ENCODE measurements at regions not wholly inside any gene's neighbourhood (a gene's known extent, or its start where the extent isn't known, plus 50 kb on each side); places are given as distances from the start of the nearest gene placed in this dataset.
"Not testable (repeated sequence)": the region's sequence is repeated elsewhere in the genome, so short reads cannot be mapped to it uniquely, and the experiment has no call there.

GRCh38 chr4:65265526-65265925, 404.8 kb downstream of the EPHA5 start:
- DNase-seq (ENCODE audit: low read depth) = no peak

- no peak for DNase-seq (ENCODE audit: low read depth)
These were observed 411.0 kb downstream of the EPHA5 start for GRCh38 chr4:65259296-65259695.

DNA sequence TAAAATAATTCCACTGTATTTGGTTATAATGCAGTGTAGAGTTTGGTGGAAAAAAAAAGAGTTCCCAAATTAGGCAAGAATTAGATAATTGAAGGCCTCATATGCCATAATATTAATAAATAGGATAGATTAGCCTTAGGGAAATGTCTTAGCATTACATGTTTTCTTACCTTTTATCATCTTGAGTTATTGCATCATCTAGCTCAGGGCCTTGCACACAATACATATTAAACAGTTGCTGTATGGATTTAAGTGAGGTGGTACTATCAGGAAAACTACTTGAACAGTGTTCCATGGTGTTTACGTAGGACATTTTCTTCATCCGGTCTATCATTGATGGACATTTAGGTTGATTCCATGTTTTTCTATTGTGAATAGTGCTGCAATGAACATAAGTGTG, 419.4 kb downstream of the EPHA5 start:
- DNase-seq (ENCODE audit: low read depth) = no peak

GRCh38 chr4:65249111-65249510, 421.2 kb downstream of the EPHA5 start:
- no peak for DNase-seq (ENCODE audit: low read depth)

- DNase-seq (ENCODE audit: low read depth) = no peak
These were observed 428.0 kb downstream of the EPHA5 start for GRCh38 chr4:65242156-65242846.

- DNase-seq (ENCODE audit: low read depth) = no peak
These were observed 428.9 kb downstream of the EPHA5 start for GRCh38 chr4:65241257-65241997.

DNA sequence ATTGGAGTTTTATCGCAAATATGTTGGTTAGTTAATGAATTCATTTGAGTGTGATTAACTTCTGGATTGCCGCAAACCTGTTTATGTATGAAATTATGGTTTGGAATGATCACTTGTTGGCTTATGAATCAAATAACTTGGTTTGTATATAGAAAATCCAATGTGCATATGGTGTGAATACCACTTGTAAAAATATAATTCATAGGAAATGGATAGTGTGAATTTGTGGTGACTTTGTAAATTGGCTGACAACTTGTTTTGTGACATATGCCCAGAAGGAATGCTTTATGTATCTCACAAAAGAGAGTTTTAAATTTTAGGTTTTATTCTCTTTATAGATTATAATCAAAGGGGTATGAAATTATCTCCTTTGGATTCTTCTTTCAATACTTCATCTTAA, 436.2 kb downstream of the EPHA5 start:
- DNase-seq (ENCODE audit: low read depth) = no peak

- DNase-seq (ENCODE audit: low read depth) = no peak
These were observed 442.7 kb downstream of the EPHA5 start for GRCh38 chr4:65227628-65228027.

- DNase-seq (ENCODE audit: low read depth) = no peak
These were observed 446.7 kb downstream of the EPHA5 start for GRCh38 chr4:65223601-65224000.

DNA sequence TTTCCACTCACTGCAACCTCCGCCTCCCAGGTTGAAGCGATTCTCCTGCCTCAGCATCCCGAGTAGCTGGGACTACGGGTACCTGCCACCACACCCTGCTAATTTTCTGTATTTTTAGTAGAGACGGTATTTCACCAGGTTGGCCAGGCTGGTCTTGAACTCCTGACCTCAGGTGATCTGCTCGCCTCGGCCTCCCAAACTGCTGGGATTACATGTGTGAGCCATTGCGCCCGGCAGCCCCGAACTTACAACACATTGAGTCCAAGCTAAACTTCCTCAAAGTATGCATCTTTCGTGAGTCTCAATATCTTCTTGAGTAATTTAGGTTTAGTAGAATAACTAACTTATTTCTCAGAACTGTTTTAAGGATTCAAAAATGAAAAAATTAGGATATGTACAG, 447.2 kb downstream of the EPHA5 start:
- not testable (repeated sequence) for DNase-seq (ENCODE audit: low read depth)

- DNase-seq (ENCODE audit: low read depth) = no peak
These were observed 453.1 kb downstream of the EPHA5 start for GRCh38 chr4:65217179-65217578.

- no peak for DNase-seq (ENCODE audit: low read depth)
These were observed 467.4 kb downstream of the EPHA5 start for GRCh38 chr4:65202853-65203236.

- no peak for DNase-seq (ENCODE audit: low read depth)
These were observed 468.0 kb downstream of the EPHA5 start for GRCh38 chr4:65202165-65202852.

GRCh38 chr4:65195666-65196065, 474.6 kb downstream of the EPHA5 start:
- no peak for DNase-seq (ENCODE audit: low read depth)

DNA sequence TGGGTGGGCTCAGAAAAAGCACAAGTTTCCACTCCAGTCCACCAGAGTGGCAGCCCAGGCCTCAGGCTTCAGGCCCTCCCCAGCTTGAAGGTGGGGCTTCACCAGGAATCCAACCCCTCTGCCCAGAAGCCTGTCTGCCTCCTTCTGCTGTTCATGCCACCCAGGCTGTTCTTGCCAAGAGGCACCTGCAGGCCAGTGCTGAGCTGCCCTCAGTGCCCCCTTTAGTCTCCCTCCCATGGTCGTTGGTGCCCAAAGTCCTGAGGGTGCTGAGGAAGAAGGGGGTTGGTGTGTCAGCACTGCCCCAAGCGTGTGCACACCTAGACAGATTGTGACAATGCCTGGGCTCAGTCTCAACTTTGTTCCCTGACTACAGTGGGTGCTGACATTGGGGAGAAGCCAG, 475.3 kb downstream of the EPHA5 start:
- DNase-seq (ENCODE audit: low read depth) = no peak

- no peak for DNase-seq (ENCODE audit: low read depth)
These were observed 476.3 kb downstream of the EPHA5 start for GRCh38 chr4:65193985-65194384.

- no peak for DNase-seq (ENCODE audit: low read depth)
These were observed 479.5 kb downstream of the EPHA5 start for GRCh38 chr4:65190780-65191179.

DNA sequence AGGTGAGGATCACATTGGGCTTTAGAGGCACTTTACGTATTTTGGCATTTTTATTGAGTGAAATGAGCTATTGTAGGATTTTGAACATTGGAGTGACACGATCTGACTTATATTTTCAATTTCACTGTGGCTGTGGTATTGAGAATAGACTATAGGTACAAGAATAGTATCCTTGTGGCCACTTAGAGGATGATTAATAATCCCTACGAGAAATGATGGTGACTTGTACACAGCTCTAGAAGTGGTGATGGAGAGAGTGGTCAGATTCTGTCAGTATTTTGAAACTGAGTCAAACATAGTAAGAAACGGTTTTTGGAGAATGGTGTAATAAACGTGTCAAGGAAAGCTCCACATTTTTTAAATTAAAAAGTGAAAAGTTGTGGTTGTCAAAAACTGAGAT, 494.7 kb downstream of the EPHA5 start:
- no peak for DNase-seq (ENCODE audit: low read depth)

GRCh38 chr4:65170768-65171514, 499.3 kb downstream of the EPHA5 start:
- DNase-seq (ENCODE audit: low read depth) = no peak

DNA sequence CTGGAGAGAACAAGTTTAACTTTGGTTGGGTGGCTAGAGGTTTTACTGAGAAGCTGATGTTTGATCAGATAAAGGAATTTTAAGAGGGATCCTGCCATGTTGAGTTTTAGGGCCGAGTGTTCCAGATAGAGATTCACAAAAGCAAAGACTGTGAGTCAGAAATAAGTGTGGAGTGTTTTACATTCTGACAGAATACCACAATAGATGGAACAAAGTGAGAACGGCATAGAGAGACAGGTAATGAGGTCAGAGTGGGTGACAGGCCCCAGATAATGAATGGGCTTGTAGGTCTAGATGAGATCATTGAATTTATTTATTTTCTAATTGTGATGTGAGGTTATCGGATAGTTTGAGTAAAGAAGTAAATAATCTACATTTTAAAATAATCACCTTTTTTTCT, 502.6 kb downstream of the EPHA5 start:
- DNase-seq (ENCODE audit: low read depth) = no peak

GRCh38 chr4:65152205-65152604, 518.1 kb downstream of the EPHA5 start:
- DNase-seq (ENCODE audit: low read depth) = no peak

DNA sequence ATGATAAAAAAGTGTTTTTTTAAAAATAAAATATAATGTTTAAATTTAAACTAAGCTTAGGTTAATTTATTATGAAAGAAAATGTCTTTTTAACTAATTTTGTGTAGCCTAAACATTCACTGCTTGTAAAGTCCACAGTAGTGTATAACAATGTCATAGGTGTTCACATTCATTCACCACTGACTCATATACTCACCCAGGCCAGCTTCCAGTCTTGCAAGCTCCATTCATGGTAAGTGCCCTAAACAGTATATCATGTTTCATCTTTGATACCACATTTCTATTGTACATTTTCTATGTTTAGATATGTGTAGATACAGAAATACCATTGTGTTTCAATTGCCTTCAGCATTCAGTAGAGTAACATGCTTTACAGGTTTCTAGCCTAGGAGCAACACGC, 530.3 kb downstream of the EPHA5 start:
- DNase-seq (ENCODE audit: low read depth) = no peak

All from forelimb muscle (tissue), 1 donor.